Lung (tissue), 11 donors: ENCODE measurements at regions not wholly inside any gene's neighbourhood (a gene's known extent, or its start where the extent isn't known, plus 50 kb on each side); places are given as distances from the start of the nearest gene placed in this dataset.

ENCODE experiments used
- ATAC-seq: fragments of 200-7000 bp; cut with Tn5 transposase; one replicate; pipeline ENCODE4 v1.9.1; 2020; ENCODE audit warnings: moderate number of reproducible peaks; ENCODE audit not compliant: insufficient read depth, low FRiP score
- DNase-seq, 3 donors: peaks; one replicate each; pipeline ENCODE4 v3.0.0-alpha.2; 2013 to 2017
- H3K27ac ChIP-seq, 2 donors: one replicate each; pipeline ENCODE4 v1.5.1; 2013; ENCODE audit warnings: mild to moderate bottlenecking in 2 of 2, moderate library complexity in 2 of 2, control low read depth in 1 of 2, inconsistent platforms in 1 of 2, low read depth in 1 of 2, low read length in 1 of 2
- H3K27me3 ChIP-seq, 3 donors: one replicate each; pipeline ENCODE4 v1.5.1; 2013; ENCODE audit warnings: low read length in 2 of 3; ENCODE audit not compliant: control insufficient read depth in 3 of 3, insufficient read depth in 3 of 3
- H3K36me3 ChIP-seq, 4 donors: one replicate each; pipeline ENCODE4 v1.5.1; 2013; ENCODE audit warnings: low read length in 4 of 4, mild to moderate bottlenecking in 1 of 4, moderate library complexity in 1 of 4; ENCODE audit not compliant: control insufficient read depth in 4 of 4, insufficient read depth in 4 of 4
- H3K4me1 ChIP-seq, 5 donors: one replicate each; pipeline ENCODE4 v1.5.1; 2013; ENCODE audit warnings: low read length in 5 of 5, mild to moderate bottlenecking in 2 of 5, moderate library complexity in 1 of 5; ENCODE audit not compliant: control insufficient read depth in 5 of 5, insufficient read depth in 5 of 5
- H3K4me3 ChIP-seq: one replicate; pipeline ENCODE4 v1.5.1; 2013; ENCODE audit warnings: mild to moderate bottlenecking, control low read depth, moderate library complexity
- H3K9ac ChIP-seq, 2 donors: one replicate each; pipeline ENCODE4 v1.5.1; 2013; ENCODE audit warnings: low read length in 2 of 2, control low read depth in 1 of 2; ENCODE audit not compliant: insufficient read depth in 1 of 2
- H3K9me3 ChIP-seq, 4 donors: one replicate each; pipeline ENCODE4 v1.5.1; 2013; ENCODE audit warnings: low read length in 3 of 4, mild to moderate bottlenecking in 1 of 4, moderate library complexity in 1 of 4; ENCODE audit not compliant: control insufficient read depth in 4 of 4, insufficient read depth in 3 of 4
- CTCF ChIP-seq: IDR thresholded peaks from 2 replicates; pipeline ENCODE4 v1.5.1; 2012; ENCODE audit warnings: mild to moderate bottlenecking; ENCODE audit errors: control extremely low read depth, extremely low read depth
- WGBS, 2 donors: extraction: QIAGEN DNeasy Blood & Tissue Kit; methylation state at CpG; one replicate each; pipeline ENCODE4 v1.1.7; 2013; 5-methylcytosine and 5-hydroxymethylcytosine counted together
- donor health status: control.
- donor health status: control.
- donor health status: Bipolar disorder and iron deficiency.
- donor health status: healthy.
- donor health status: DM: yes; HTN: yes; CAD: no.

GRCh38 chr6:44603044-44603686 lies 215.7 kb downstream of the CDC5L start:
- ATAC-seq = no peak
- H3K27ac ChIP-seq = no peak overlapping the region
- H3K9me3 ChIP-seq = peaks cover 0 to 4% (median 0%) of the 10 kb centered on the region in 4 donors
- no peaks in the 10 kb centered on the region for H3K36me3 ChIP-seq
- H3K4me1 ChIP-seq = peaks cover 0 to 3% (median 0%) of the 10 kb centered on the region in 5 donors
- H3K27me3 ChIP-seq = no peaks in the 10 kb centered on the region
- DNase-seq = no peak
- WGBS, 2 donors = 79 to 84% methylated on average over 9 of the region's 9 CpGs
- TF ChIP-seq CTCF = no peak
- no peak overlapping the region for H3K9ac ChIP-seq
- H3K4me3 ChIP-seq = no peak overlapping the region

DNA sequence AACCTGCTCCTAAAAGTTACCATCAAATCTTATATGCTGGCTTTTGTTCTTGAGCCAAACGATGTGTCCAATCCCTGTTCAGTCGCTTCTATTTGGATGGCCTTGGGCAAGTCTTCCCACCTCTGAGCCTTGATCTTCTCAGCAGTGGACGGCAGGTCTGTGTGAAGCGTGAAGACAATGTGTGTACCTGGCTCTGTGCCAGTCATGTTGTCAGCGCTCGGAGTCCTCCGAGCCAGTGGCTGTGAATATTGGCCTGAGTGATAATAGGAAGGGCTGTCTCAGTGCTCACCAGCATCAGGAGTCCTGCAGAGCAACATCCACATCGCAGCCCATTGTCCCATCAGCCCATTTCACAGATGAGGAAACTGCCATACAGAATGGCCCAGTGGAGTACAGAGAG lies 219.0 kb downstream of the CDC5L start:
- H3K36me3 ChIP-seq = no peaks in the 10 kb centered on the region
- no peaks in the 10 kb centered on the region for H3K27me3 ChIP-seq
- no peak overlapping the region for H3K9ac ChIP-seq
- H3K4me1 ChIP-seq = peaks cover 0 to 3% (median 0%) of the 10 kb centered on the region in 5 donors
- WGBS, 2 donors = 67 to 79% methylated on average over 8 of the region's 8 CpGs
- no peak for TF ChIP-seq CTCF
- no peaks in the 10 kb centered on the region for H3K9me3 ChIP-seq
- ATAC-seq (no peak), DNase-seq (peak in 1 of 3 donors; percentile 23)
- H3K4me3 ChIP-seq = no peak overlapping the region
- no peak overlapping the region for H3K27ac ChIP-seq

DNA sequence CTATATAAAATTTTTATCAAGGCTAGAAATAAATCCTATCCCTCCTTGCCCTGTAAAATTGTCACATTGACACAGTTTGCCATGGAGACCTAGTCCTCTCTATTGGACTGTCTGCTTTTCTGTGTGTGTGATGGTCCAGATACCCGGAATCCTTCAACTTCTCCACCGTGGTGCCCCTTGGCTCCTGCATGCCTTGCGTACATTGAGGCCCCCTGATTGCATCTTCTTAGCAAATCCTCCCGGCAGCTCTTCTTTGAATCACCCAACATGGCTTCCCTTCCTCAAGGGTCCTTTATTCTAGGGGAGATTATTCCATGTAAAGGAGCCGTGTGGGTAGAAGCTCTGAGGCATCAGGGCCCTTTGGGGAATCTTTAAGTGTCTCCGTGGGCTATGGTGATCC lies 219.5 kb downstream of the CDC5L start:
- DNase-seq (no peak), ATAC-seq (no peak)
- no peak for TF ChIP-seq CTCF
- WGBS, 2 donors = 75 to 92% methylated on average over 6 of the region's 6 CpGs
- H3K4me3 ChIP-seq = no peak overlapping the region
- H3K36me3 ChIP-seq = no peaks in the 10 kb centered on the region
- no peaks in the 10 kb centered on the region for H3K27me3 ChIP-seq
- no peaks in the 10 kb centered on the region for H3K9me3 ChIP-seq
- peaks cover 0 to 3% (median 0%) of the 10 kb centered on the region in 5 donors for H3K4me1 ChIP-seq
- H3K27ac ChIP-seq = no peak overlapping the region
- H3K9ac ChIP-seq = no peak overlapping the region

- no peak overlapping the region for H3K27ac ChIP-seq
- no peaks in the 10 kb centered on the region for H3K9me3 ChIP-seq
- 88 to 92% methylated on average over 4 of the region's 4 CpGs for WGBS, 2 donors
- H3K4me3 ChIP-seq = no peak overlapping the region
- no peaks in the 10 kb centered on the region for H3K36me3 ChIP-seq
- TF ChIP-seq CTCF = no peak
- no peaks in the 10 kb centered on the region for H3K27me3 ChIP-seq
- DNase-seq (no peak), ATAC-seq (no peak)
- no peak overlapping the region for H3K9ac ChIP-seq
- H3K4me1 ChIP-seq = peaks cover 0 to 3% (median 0%) of the 10 kb centered on the region in 5 donors
Measured at GRCh38 chr6:44608175-44608574, 220.7 kb downstream of the CDC5L start.
